Esophagus squamous epithelium (tissue), 5 donors: ENCODE measurements at regions not wholly inside any gene's neighbourhood (a gene's known extent, or its start where the extent isn't known, plus 50 kb on each side); places are given as distances from the start of the nearest gene placed in this dataset.

Experiments used
- DNase-seq: peaks from one replicate; lab custom pipeline; 2025; lab: John Stamatoyannopoulos, UW
- H3K27ac ChIP-seq, 4 donors: fragments of 200-600 bp; sonication (generic); one replicate each; pipeline ENCODE4 v1.5.1; 2016 to 2019; ENCODE audit warnings: mild to moderate bottlenecking in 1 of 4
- H3K27me3 ChIP-seq, 4 donors: fragments of 200-600 bp; sonication (generic); 1 replicate in 3 of 4; 2 replicates in 1 of 4; pipeline versions ENCODE4 v1.5.1 to v1.6.0; 2017 to 2021; ENCODE audit warnings: antibody characterized with exemption in 1 of 4
- H3K36me3 ChIP-seq, 3 donors: fragments of 200-600 bp; sonication (generic); one replicate each; pipeline ENCODE4 v1.5.1; 2016 to 2019
- H3K4me1 ChIP-seq, 3 donors: fragments of 200-600 bp; sonication (generic); one replicate each; pipeline ENCODE4 v1.5.1; 2017 to 2019
- H3K4me3 ChIP-seq, 4 donors: fragments of 200-600 bp; sonication (generic); 1 replicate in 3 of 4; 2 replicates in 1 of 4; pipeline ENCODE4 v1.5.1; 2016 to 2019; ENCODE audit warnings: mild to moderate bottlenecking in 2 of 4, moderate library complexity in 1 of 4
- H3K9me3 ChIP-seq, 3 donors: fragments of 200-600 bp; sonication (generic); one replicate each; pipeline ENCODE4 v1.5.1; 2016 to 2019
- POLR2A ChIP-seq, 4 donors: fragments of 450-650 bp; IDR thresholded peaks; one replicate each; pipeline ENCODE4 v1.6.1; 2017; ENCODE audit warnings: antibody characterized with exemption in 4 of 4, mild to moderate bottlenecking in 4 of 4, moderate library complexity in 3 of 4
- WGBS, 2 donors: methylation state at CpG; one replicate each; pipeline ENCODE4 v1.1.5; 2018; 5-methylcytosine and 5-hydroxymethylcytosine counted together
- intact Hi-C: fragments of 100-400 bp; cut with DNase I; formaldehyde crosslinking; loops from one replicate; pipeline ENCODE4 v1.15.0; 2022
- TF ChIP-seq, protein P1 (sequence below), 6 experiments: fragments of 450-650 bp in 4 of 6; fragments of 200-600 bp in 2 of 6; sonication (generic) in 2 of 6; IDR thresholded peaks; one replicate each; pipeline ENCODE4 v1.5.1; 2016 to 2019; ENCODE audit warnings: antibody characterized with exemption in 6 of 6, mild to moderate bottlenecking in 4 of 6, moderate library complexity in 4 of 6
- donor health status: DM: yes; HTN: yes; CAD: no.

DNA sequence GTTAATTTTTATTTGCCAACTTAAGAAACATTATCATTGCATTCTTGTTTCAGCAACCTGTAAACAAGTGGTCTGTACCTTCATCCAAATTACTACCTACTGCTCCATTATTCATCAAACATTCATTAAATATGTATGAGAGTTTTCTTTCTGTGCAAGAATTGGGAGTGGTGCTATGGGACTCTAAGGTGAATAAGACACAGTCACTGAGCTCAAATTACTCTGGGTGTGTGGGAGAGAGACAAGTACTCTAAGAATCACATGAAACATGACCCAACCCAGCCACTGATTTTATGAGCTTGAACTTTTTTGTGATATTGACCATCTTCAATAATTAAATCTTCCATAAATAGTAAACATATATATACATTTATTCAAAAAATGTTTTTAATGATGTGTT lies 227.2 kb upstream of the TP63 start:
- intact Hi-C loops, result no loop called here

DNA sequence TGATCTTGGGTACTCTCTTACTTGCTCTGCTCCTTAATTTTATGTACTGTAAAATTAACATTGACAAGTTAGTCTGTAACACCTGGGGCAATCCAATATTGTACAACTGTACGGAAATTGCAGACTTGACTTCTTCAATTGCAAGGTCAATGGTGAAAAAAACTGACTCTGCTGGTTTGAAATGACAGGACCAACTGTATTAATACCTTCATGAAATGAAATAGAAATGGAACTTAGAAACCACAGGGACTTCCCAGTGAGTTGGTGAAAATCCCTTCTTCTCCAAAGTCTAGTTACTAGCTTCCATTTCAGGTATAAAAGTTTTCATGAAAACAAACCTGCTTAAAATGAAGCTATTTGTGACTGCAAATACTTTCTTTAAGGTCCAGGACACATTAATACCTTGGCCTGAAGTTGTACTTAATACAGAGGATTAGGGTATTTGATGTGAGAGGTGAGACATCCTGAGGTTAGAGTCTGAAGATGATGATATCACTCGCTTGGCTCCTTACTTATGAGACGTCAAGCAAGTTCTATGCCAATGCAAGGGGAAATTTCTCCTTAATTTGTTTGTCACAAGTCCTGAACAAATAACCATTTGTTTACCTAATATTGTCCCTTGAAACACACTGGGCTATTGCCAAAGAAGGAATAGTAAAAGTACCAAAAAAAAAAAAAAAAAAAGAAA lies 226.2 kb upstream of the TP63 start:
- Histone ChIP-seq H3K27ac (peak overlapping the region in 1 of 4 donors; percentile 47), H3K27me3 (no peaks in the 10 kb centered on the region), H3K36me3 (no peaks in the 10 kb centered on the region), H3K4me3 (no peak overlapping the region), H3K4me1 (peaks cover 0 to 6% (median 0%) of the 10 kb centered on the region in 3 donors), H3K9me3 (no peaks in the 10 kb centered on the region)
- TF ChIP-seq, protein P1, sequence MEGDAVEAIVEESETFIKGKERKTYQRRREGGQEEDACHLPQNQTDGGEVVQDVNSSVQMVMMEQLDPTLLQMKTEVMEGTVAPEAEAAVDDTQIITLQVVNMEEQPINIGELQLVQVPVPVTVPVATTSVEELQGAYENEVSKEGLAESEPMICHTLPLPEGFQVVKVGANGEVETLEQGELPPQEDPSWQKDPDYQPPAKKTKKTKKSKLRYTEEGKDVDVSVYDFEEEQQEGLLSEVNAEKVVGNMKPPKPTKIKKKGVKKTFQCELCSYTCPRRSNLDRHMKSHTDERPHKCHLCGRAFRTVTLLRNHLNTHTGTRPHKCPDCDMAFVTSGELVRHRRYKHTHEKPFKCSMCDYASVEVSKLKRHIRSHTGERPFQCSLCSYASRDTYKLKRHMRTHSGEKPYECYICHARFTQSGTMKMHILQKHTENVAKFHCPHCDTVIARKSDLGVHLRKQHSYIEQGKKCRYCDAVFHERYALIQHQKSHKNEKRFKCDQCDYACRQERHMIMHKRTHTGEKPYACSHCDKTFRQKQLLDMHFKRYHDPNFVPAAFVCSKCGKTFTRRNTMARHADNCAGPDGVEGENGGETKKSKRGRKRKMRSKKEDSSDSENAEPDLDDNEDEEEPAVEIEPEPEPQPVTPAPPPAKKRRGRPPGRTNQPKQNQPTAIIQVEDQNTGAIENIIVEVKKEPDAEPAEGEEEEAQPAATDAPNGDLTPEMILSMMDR (IDR thresholded peaks at IDR 0.05), result no peak
- TF ChIP-seq POLR2A (IDR thresholded peaks at IDR 0.05), result no peak
- no peak for DNase-seq
- intact Hi-C loops, result no loop called here
- 74 to 82% methylated on average over 3 of the region's 3 CpGs for WGBS, 2 donors

More for the DNA sequence above, 227.2 kb upstream of the TP63 start:
- H3K4me1 ChIP-seq, result peaks cover 0 to 13% (median 0%) of the 10 kb centered on the region in 3 donors
- H3K27ac ChIP-seq, result peak overlapping the region in 1 of 4 donors; percentile 47
- no peak overlapping the region for H3K4me3 ChIP-seq
- no peaks in the 10 kb centered on the region for H3K27me3 ChIP-seq
- no peak for TF ChIP-seq POLR2A (IDR thresholded peaks at IDR 0.05)
- H3K36me3 ChIP-seq, result no peaks in the 10 kb centered on the region
- H3K9me3 ChIP-seq, result no peaks in the 10 kb centered on the region
- no peak for DNase-seq

DNA sequence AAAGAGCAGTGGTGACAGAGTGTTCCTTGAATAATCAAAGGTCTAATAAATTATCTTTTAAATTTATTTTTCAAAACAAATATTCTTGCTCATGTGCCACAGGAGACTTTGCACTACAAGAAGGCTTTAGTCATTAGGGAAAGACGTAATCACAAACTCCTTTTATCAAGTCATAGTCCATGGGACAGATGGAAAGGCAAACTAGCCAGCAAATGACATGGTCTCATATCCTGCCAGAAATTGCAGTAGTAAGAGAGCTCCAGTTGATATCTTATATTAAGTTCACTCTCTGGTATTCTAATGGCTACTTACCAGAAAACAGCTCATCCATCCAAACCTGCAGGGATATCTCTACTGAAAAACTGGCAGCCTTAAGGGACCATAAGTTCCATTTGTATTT lies 225.0 kb upstream of the TP63 start:
- DNase-seq, result no peak
- Histone ChIP-seq H3K27me3 (no peaks in the 10 kb centered on the region), H3K9me3 (no peaks in the 10 kb centered on the region), H3K4me1 (no peaks in the 10 kb centered on the region), H3K36me3 (no peaks in the 10 kb centered on the region), H3K4me3 (no peak overlapping the region), H3K27ac (no peak overlapping the region)
- 82% methylated on average over 1 of the region's 1 CpG for WGBS, 2 donors
- TF ChIP-seq, protein P1 (IDR thresholded peaks at IDR 0.05), result no peak
- intact Hi-C loops, result no loop called here

DNA sequence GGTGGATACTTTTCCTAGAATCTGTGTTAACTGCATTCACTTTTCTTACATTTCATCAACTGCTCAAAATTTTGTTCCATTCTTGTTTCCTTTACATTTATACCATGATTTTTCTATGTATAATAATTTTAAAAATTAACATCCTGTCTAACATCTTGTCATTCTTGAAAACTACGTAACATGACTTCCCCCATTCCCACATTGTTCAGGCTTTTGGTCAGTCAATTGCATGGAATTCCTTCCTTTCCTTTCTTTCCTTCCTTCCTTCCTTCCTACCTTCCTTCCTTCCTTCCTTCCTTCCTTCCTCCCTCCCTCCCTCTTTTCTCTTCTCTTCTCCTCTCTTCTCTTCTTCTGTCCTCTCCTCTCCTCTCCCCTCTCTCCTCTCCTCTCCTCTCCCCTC lies 220.7 kb upstream of the TP63 start:
- DNase-seq, result no peak
- no peaks in the 10 kb centered on the region for H3K27me3 ChIP-seq
- no peaks in the 10 kb centered on the region for H3K36me3 ChIP-seq
- WGBS, 2 donors, result 83 to 92% methylated on average over 1 of the region's 1 CpG
- H3K9me3 ChIP-seq, result no peaks in the 10 kb centered on the region
- no peaks in the 10 kb centered on the region for H3K4me1 ChIP-seq
- H3K27ac ChIP-seq, result no peak overlapping the region
- no peak overlapping the region for H3K4me3 ChIP-seq
- TF ChIP-seq, protein P1 (IDR thresholded peaks at IDR 0.05), result no peak
- TF ChIP-seq POLR2A (IDR thresholded peaks at IDR 0.05), result no peak
- intact Hi-C loops, result no loop called here

DNA sequence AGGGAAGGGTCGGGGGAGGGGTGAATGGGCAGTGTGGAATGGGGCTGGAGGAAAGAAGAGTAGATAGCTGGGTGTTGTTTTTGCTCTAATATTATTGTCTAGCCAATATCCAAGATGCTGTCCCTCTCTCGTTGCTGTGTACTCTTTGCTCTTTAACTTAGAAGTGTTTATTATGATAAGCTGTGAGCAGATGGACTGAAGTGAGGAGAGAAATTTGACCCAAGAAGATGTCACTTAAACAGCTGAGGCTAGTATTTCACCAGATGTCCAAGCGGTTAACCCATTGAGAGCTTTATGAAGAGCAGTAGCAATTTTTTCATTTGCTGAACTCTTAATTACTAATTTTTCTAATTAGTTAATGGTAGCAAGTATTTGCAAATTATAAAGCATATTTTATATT lies 212.2 kb upstream of the TP63 start:
- H3K36me3 ChIP-seq, result no peaks in the 10 kb centered on the region
- no peak overlapping the region for H3K4me3 ChIP-seq
- intact Hi-C loops, result no loop called here
- no peaks in the 10 kb centered on the region for H3K4me1 ChIP-seq
- no peak overlapping the region for H3K27ac ChIP-seq
- no peak for DNase-seq
- WGBS, 2 donors, result 71 to 88% methylated on average over 3 of the region's 3 CpGs
- H3K27me3 ChIP-seq, result no peaks in the 10 kb centered on the region
- no peak for TF ChIP-seq POLR2A (IDR thresholded peaks at IDR 0.05)
- TF ChIP-seq, protein P1 (IDR thresholded peaks at IDR 0.05), result no peak
- H3K9me3 ChIP-seq, result no peaks in the 10 kb centered on the region

DNA sequence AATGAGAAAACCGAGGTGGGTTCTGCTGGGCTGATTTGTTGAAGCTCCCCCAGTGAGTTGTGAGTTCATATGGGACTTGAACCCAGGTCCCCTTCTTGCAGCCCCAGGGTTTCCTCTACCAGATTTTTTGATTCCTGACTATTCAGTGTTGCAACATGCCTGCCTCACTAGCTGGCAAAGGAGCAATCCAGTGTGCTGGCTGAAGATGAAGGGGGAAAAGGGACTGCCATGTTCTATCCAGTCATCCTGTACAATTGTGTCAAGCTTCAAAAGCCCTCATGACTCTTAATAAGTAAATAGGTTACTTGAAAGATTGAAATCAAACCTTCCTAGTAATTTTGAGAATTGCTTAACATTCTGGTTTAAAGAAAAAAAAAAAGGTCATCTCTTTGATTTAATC lies 211.5 kb upstream of the TP63 start:
- TF ChIP-seq, protein P1 (IDR thresholded peaks at IDR 0.05), result no peak
- TF ChIP-seq POLR2A (IDR thresholded peaks at IDR 0.05), result no peak
- Histone ChIP-seq H3K27ac (no peak overlapping the region), H3K4me3 (no peak overlapping the region), H3K27me3 (no peaks in the 10 kb centered on the region), H3K4me1 (no peaks in the 10 kb centered on the region), H3K36me3 (no peaks in the 10 kb centered on the region), H3K9me3 (no peaks in the 10 kb centered on the region)
- no peak for DNase-seq
- intact Hi-C loops, result no loop called here
- WGBS, 2 donors, result 50 to 59% methylated on average over 1 of the region's 1 CpG
